ENCODE measurements at regions not wholly inside any gene's neighbourhood (a gene's known extent, or its start where the extent isn't known, plus 50 kb on each side); places are given as distances from the start of the nearest gene placed in this dataset.

DNA sequence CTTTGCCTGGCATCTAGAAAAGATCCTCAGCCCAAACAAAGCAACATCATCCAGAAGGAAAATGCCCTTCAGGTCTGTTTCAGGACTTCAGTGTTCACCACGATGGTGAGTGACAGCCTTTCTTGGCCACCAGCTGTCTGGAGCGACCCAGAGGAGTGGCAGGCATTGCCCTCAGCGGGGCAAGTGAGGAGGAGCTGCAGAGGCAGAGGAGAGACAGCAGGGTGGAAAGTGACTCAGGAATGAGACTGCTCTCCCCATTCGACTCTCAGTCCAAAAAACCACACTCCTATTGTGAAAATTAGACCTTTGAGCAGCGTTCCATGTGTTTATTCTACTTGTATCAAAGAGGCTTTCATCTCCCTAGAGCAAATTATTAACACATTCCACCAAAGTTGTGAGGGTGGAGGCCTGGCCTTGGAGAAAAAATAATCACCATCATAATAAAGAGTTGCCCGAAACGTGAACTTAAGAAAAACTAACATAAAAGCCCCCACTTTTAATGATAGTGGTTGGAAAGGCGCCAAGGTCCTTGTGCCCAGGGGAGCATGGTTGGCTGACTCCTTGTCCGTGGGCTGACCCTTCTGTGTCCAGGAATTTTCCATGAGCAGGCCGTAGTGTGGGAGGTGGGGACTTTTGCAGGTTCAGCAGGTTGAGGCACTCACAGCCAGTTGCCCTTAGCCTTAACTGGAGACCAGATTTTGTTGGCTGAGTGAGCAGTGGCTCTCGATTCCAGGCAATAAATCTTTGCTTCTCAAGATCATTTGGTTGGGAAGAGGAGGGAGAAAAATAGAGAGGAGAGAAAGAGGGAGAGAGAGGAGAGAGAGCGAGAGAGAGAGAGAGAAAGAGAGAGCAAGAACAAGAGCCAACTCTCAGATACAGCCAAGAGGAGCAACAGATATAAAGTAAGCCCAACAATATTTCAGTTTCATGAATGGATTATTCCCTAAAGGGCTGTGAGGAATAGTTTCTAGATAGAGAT lies 125.9 kb upstream of the ANKRD55 start:
- TF ChIP-seq, protein P1, sequence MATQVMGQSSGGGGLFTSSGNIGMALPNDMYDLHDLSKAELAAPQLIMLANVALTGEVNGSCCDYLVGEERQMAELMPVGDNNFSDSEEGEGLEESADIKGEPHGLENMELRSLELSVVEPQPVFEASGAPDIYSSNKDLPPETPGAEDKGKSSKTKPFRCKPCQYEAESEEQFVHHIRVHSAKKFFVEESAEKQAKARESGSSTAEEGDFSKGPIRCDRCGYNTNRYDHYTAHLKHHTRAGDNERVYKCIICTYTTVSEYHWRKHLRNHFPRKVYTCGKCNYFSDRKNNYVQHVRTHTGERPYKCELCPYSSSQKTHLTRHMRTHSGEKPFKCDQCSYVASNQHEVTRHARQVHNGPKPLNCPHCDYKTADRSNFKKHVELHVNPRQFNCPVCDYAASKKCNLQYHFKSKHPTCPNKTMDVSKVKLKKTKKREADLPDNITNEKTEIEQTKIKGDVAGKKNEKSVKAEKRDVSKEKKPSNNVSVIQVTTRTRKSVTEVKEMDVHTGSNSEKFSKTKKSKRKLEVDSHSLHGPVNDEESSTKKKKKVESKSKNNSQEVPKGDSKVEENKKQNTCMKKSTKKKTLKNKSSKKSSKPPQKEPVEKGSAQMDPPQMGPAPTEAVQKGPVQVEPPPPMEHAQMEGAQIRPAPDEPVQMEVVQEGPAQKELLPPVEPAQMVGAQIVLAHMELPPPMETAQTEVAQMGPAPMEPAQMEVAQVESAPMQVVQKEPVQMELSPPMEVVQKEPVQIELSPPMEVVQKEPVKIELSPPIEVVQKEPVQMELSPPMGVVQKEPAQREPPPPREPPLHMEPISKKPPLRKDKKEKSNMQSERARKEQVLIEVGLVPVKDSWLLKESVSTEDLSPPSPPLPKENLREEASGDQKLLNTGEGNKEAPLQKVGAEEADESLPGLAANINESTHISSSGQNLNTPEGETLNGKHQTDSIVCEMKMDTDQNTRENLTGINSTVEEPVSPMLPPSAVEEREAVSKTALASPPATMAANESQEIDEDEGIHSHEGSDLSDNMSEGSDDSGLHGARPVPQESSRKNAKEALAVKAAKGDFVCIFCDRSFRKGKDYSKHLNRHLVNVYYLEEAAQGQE (IDR thresholded peaks at IDR 0.05; ENCODE audit: insufficient replicate concordance, low read depth), result no peak
- TF ChIP-seq, protein P2, sequence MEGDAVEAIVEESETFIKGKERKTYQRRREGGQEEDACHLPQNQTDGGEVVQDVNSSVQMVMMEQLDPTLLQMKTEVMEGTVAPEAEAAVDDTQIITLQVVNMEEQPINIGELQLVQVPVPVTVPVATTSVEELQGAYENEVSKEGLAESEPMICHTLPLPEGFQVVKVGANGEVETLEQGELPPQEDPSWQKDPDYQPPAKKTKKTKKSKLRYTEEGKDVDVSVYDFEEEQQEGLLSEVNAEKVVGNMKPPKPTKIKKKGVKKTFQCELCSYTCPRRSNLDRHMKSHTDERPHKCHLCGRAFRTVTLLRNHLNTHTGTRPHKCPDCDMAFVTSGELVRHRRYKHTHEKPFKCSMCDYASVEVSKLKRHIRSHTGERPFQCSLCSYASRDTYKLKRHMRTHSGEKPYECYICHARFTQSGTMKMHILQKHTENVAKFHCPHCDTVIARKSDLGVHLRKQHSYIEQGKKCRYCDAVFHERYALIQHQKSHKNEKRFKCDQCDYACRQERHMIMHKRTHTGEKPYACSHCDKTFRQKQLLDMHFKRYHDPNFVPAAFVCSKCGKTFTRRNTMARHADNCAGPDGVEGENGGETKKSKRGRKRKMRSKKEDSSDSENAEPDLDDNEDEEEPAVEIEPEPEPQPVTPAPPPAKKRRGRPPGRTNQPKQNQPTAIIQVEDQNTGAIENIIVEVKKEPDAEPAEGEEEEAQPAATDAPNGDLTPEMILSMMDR (IDR thresholded peaks at IDR 0.05; ENCODE audit: insufficient read depth, low read length), result no peak
- TF ChIP-seq GABPA (IDR thresholded peaks at IDR 0.05; ENCODE audit: low read depth), result no peak

Data from HL-60 (cell line).